ENCODE measurements at regions not wholly inside any gene's neighbourhood (a gene's known extent, or its start where the extent isn't known, plus 50 kb on each side); places are given as distances from the start of the nearest gene placed in this dataset.

GRCh38 chr2:150586858-150587257 is 99.4 kb upstream of the RND3 start:
- peak; percentile 84 for DNase-seq (ENCODE audit: low read depth)

- peak; percentile 18 for DNase-seq (ENCODE audit: low read depth)
These were observed 97.9 kb upstream of the RND3 start for GRCh38 chr2:150585221-150585971.

GRCh38 chr2:150584081-150584480 is 96.6 kb upstream of the RND3 start:
- DNase-seq (ENCODE audit: low read depth): no peak

- peak; percentile 58 for DNase-seq (ENCODE audit: low read depth)
These were observed 94.4 kb upstream of the RND3 start for GRCh38 chr2:150581717-150582472.

- no peak for DNase-seq (ENCODE audit: low read depth)
These were observed 91.0 kb upstream of the RND3 start for GRCh38 chr2:150578481-150578880.

GRCh38 chr2:150575861-150576260 is 88.4 kb upstream of the RND3 start:
- no peak for DNase-seq (ENCODE audit: low read depth)

GRCh38 chr2:150572961-150573395 is 85.5 kb upstream of the RND3 start:
- DNase-seq (ENCODE audit: low read depth): no peak

GRCh38 chr2:150572194-150572766 is 84.8 kb upstream of the RND3 start:
- no peak for DNase-seq (ENCODE audit: low read depth)

- DNase-seq (ENCODE audit: low read depth): peak; percentile 34
These were observed 83.7 kb upstream of the RND3 start for GRCh38 chr2:150571121-150571520.

GRCh38 chr2:150570712-150571111 is 83.2 kb upstream of the RND3 start:
- peak; percentile 66 for DNase-seq (ENCODE audit: low read depth)

GRCh38 chr2:150569761-150570160 is 82.3 kb upstream of the RND3 start:
- DNase-seq (ENCODE audit: low read depth): no peak

GRCh38 chr2:150567771-150568301 is 80.4 kb upstream of the RND3 start:
- peak; percentile 64 for DNase-seq (ENCODE audit: low read depth)

GRCh38 chr2:150566289-150566688 is 78.8 kb upstream of the RND3 start:
- DNase-seq (ENCODE audit: low read depth): no peak

- DNase-seq (ENCODE audit: low read depth): no peak
These were observed 73.6 kb upstream of the RND3 start for GRCh38 chr2:150561076-150561475.

GRCh38 chr2:150557020-150557600 is 69.6 kb upstream of the RND3 start:
- DNase-seq (ENCODE audit: low read depth): peak; percentile 62

GRCh38 chr2:150555611-150556356 is 68.3 kb upstream of the RND3 start:
- peak; percentile 58 for DNase-seq (ENCODE audit: low read depth)

GRCh38 chr2:150554046-150554445 is 66.6 kb upstream of the RND3 start:
- no peak for DNase-seq (ENCODE audit: low read depth)

GRCh38 chr2:150552041-150552820 is 64.8 kb upstream of the RND3 start:
- no peak for DNase-seq (ENCODE audit: low read depth)

- no peak for DNase-seq (ENCODE audit: low read depth)
These were observed 61.9 kb upstream of the RND3 start for GRCh38 chr2:150549381-150549780.

- peak; percentile 82 for DNase-seq (ENCODE audit: low read depth)
These were observed 61.1 kb upstream of the RND3 start for GRCh38 chr2:150548527-150548926.

GRCh38 chr2:150545916-150546315 is 58.4 kb upstream of the RND3 start:
- no peak for DNase-seq (ENCODE audit: low read depth)
